ENCODE measurements at regions not wholly inside any gene's neighbourhood (a gene's known extent, or its start where the extent isn't known, plus 50 kb on each side); places are given as distances from the start of the nearest gene placed in this dataset.

DNA sequence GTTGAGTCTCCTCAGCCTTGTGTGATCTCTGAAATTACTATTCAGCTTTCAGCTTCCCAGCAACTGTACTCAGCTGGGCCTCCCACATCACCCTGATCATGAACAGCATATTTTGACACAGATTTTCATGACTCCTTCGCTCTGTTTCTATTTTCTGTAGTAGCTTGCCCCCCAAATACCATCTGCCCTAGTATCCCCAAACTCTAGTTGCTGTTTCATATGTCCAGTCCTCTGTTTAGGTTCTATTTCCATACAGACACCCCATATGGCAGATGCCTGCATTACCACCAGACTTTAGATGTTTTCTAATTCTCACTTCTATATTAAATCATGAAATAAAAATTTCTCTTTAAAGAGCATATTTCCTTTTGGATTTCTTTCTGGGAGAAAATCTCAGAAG is 217.2 kb upstream of the ARPP21 start:
- TF ChIP-seq, protein P1, sequence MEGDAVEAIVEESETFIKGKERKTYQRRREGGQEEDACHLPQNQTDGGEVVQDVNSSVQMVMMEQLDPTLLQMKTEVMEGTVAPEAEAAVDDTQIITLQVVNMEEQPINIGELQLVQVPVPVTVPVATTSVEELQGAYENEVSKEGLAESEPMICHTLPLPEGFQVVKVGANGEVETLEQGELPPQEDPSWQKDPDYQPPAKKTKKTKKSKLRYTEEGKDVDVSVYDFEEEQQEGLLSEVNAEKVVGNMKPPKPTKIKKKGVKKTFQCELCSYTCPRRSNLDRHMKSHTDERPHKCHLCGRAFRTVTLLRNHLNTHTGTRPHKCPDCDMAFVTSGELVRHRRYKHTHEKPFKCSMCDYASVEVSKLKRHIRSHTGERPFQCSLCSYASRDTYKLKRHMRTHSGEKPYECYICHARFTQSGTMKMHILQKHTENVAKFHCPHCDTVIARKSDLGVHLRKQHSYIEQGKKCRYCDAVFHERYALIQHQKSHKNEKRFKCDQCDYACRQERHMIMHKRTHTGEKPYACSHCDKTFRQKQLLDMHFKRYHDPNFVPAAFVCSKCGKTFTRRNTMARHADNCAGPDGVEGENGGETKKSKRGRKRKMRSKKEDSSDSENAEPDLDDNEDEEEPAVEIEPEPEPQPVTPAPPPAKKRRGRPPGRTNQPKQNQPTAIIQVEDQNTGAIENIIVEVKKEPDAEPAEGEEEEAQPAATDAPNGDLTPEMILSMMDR (conservative IDR thresholded peaks at IDR 0.05) = no peak
- no peak for TF ChIP-seq ZFX (IDR thresholded peaks at IDR 0.05)
